Transverse colon (tissue), 4 donors: ENCODE measurements at regions not wholly inside any gene's neighbourhood (a gene's known extent, or its start where the extent isn't known, plus 50 kb on each side); places are given as distances from the start of the nearest gene placed in this dataset.

Source experiments
- EP300 ChIP-seq: sonication (generic); formaldehyde crosslinking; IDR thresholded peaks from one replicate; pipeline ENCODE4 v1.6.1; 2017; ENCODE audit warnings: antibody characterized with exemption, low read depth
- POLR2AphosphoS5 ChIP-seq, 3 donors: sonication (generic); formaldehyde crosslinking; IDR thresholded peaks; one replicate each; pipeline ENCODE4 v1.6.1; 2016; ENCODE audit warnings: antibody characterized with exemption in 3 of 3
- TF ChIP-seq, protein P1 (sequence below), 5 experiments: fragments of 200-600 bp in 3 of 5; fragments of 450-650 bp in 2 of 5; sonication (generic) in 3 of 5; IDR thresholded peaks; 1 replicate in 2 of 5; 2 replicates in 3 of 5; pipeline ENCODE4 v1.5.1; 2016 to 2017; ENCODE audit warnings: antibody characterized with exemption in 5 of 5, inconsistent platforms in 3 of 5, mild to moderate bottlenecking in 2 of 5, moderate library complexity in 1 of 5

DNA sequence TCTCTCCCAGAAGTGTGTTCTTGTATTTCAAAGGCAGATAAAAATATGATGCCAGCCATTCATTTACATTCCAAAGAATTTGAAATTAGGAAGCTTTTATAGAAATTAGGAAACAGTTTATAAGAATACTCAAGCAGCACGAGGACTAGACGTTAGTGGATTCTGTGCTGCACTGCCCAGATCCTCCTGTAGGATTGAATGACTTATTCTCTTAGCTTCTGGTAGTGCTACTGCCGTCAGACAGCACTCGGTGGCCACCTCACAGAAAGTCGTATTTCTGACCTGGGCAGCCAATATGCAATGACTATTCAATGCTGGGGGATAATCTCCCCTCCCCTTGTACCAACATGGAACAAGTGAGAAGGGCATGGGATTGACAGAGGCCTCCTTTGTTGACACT is 326.4 kb downstream of the RPL10L start:
- TF ChIP-seq, protein P1, sequence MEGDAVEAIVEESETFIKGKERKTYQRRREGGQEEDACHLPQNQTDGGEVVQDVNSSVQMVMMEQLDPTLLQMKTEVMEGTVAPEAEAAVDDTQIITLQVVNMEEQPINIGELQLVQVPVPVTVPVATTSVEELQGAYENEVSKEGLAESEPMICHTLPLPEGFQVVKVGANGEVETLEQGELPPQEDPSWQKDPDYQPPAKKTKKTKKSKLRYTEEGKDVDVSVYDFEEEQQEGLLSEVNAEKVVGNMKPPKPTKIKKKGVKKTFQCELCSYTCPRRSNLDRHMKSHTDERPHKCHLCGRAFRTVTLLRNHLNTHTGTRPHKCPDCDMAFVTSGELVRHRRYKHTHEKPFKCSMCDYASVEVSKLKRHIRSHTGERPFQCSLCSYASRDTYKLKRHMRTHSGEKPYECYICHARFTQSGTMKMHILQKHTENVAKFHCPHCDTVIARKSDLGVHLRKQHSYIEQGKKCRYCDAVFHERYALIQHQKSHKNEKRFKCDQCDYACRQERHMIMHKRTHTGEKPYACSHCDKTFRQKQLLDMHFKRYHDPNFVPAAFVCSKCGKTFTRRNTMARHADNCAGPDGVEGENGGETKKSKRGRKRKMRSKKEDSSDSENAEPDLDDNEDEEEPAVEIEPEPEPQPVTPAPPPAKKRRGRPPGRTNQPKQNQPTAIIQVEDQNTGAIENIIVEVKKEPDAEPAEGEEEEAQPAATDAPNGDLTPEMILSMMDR (IDR thresholded peaks at IDR 0.05) = no peak
- TF ChIP-seq EP300 (no peak), POLR2AphosphoS5 (IDR thresholded peaks at IDR 0.05) (no peak)
